LNCaP clone FGC (cell line): ENCODE measurements at regions not wholly inside any gene's neighbourhood (a gene's known extent, or its start where the extent isn't known, plus 50 kb on each side); places are given as distances from the start of the nearest gene placed in this dataset.

Source experiments
- DNase-seq: peaks from one replicate; pipeline ENCODE4 v3.0.0-alpha.2; 2011; ENCODE audit warnings: low read depth
- H3K4me3 ChIP-seq: 2 replicates; pipeline ENCODE4 v1.5.1; 2011; ENCODE audit warnings: mild to moderate bottlenecking, low read depth, low read length, control low read depth
- CTCF ChIP-seq: IDR thresholded peaks from 2 replicates; pipeline ENCODE4 v1.5.1; 2012; ENCODE audit warnings: mild to moderate bottlenecking; ENCODE audit not compliant: control insufficient read depth, insufficient read depth; ENCODE audit errors: extremely low read depth

- DNase-seq: no peak
- no peak overlapping the region for H3K4me3 ChIP-seq
- no peak for TF ChIP-seq CTCF
These were observed 1249.8 kb downstream of the NSUN3 start for GRCh38 chr3:95312650-95313049.

- DNase-seq: no peak
- H3K4me3 ChIP-seq: no peak overlapping the region
- TF ChIP-seq CTCF: no peak
These were observed 1257.1 kb downstream of the NSUN3 start for GRCh38 chr3:95319921-95320494.

- no peak overlapping the region for H3K4me3 ChIP-seq
- no peak for TF ChIP-seq CTCF
- DNase-seq: no peak
These were observed 1264.6 kb downstream of the NSUN3 start for GRCh38 chr3:95327478-95327877.

GRCh38 chr3:95333826-95334225, 1271.0 kb downstream of the NSUN3 start:
- TF ChIP-seq CTCF: no peak
- DNase-seq: no peak
- H3K4me3 ChIP-seq: no peak overlapping the region

GRCh38 chr3:95334461-95334860, 1271.6 kb downstream of the NSUN3 start:
- DNase-seq: no peak
- no peak overlapping the region for H3K4me3 ChIP-seq
- TF ChIP-seq CTCF: no peak

- no peak for TF ChIP-seq CTCF
- DNase-seq: no peak
- no peak overlapping the region for H3K4me3 ChIP-seq
These were observed 1272.7 kb downstream of the NSUN3 start for GRCh38 chr3:95335517-95335916.

- no peak for DNase-seq
- H3K4me3 ChIP-seq: no peak overlapping the region
- TF ChIP-seq CTCF: no peak
These were observed 1275.6 kb downstream of the NSUN3 start for GRCh38 chr3:95338446-95338845.
